ENCODE measurements at regions not wholly inside any gene's neighbourhood (a gene's known extent, or its start where the extent isn't known, plus 50 kb on each side); places are given as distances from the start of the nearest gene placed in this dataset.

DNA sequence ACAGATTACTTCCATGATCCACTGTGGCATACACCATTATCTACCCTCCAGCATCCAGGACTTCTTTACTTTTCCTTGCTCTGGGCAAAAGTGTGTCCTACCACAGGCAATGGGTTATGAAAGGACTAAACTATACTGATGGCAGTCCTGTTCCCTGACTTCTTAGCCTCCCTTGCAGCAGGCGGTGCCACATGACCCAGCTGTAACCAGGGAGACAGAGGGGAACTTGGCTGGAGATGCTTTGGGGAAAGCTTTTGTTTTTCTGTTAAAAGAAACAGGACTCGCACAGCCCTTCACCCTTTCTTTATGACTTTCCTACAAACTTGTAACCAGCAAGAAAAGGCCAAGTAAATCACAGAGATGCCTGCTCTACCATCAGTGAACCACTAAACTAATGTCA, 394.4 kb downstream of the PCNX1 start:
- TF ChIP-seq, protein P1, sequence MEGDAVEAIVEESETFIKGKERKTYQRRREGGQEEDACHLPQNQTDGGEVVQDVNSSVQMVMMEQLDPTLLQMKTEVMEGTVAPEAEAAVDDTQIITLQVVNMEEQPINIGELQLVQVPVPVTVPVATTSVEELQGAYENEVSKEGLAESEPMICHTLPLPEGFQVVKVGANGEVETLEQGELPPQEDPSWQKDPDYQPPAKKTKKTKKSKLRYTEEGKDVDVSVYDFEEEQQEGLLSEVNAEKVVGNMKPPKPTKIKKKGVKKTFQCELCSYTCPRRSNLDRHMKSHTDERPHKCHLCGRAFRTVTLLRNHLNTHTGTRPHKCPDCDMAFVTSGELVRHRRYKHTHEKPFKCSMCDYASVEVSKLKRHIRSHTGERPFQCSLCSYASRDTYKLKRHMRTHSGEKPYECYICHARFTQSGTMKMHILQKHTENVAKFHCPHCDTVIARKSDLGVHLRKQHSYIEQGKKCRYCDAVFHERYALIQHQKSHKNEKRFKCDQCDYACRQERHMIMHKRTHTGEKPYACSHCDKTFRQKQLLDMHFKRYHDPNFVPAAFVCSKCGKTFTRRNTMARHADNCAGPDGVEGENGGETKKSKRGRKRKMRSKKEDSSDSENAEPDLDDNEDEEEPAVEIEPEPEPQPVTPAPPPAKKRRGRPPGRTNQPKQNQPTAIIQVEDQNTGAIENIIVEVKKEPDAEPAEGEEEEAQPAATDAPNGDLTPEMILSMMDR (IDR thresholded peaks at IDR 0.05 in 4 of 5, conservative IDR thresholded peaks at IDR 0.05 in 1 of 5), result no peak
- no peak for TF ChIP-seq POLR2A (IDR thresholded peaks at IDR 0.05)

Data from gastrocnemius medialis (tissue), 4 donors.